ENCODE measurements at regions not wholly inside any gene's neighbourhood (a gene's known extent, or its start where the extent isn't known, plus 50 kb on each side); places are given as distances from the start of the nearest gene placed in this dataset.

- Histone ChIP-seq H3K4me2 (ENCODE audit: insufficient read depth, low read length) (no peak overlapping the region), H3K9me3 (replicated peaks; ENCODE audit: control insufficient read depth, insufficient read depth, low read length) (no peaks in the 10 kb centered on the region), H4K20me1 (replicated peaks; ENCODE audit: control insufficient read depth, extremely low read depth, insufficient read depth, low read length) (no peaks in the 10 kb centered on the region), H3K9ac (replicated peaks; ENCODE audit: extremely low read depth, insufficient read depth, low read length) (no peak overlapping the region), H3K27me3 (ENCODE audit: control insufficient read depth in 2 of 2, insufficient read depth in 2 of 2, low read length in 2 of 2) (peaks cover 0 to 2% of the 10 kb centered on the region in 2 experiments), H3K36me3 (ENCODE audit: control insufficient read depth in 2 of 2, extremely low read depth in 1 of 2, insufficient read depth in 2 of 2, low read length in 2 of 2) (no peaks in the 10 kb centered on the region), H3K4me3 (replicated peaks in 1 of 3; ENCODE audit: insufficient read depth in 1 of 3, low read depth in 1 of 3, low read length in 3 of 3) (no peak overlapping the region), H3K4me1 (ENCODE audit: control insufficient read depth, extremely low read depth, insufficient read depth, low read length) (no peaks in the 10 kb centered on the region), H2AFZ (ENCODE audit: low read depth, low read length) (no peak overlapping the region), H3K9me1 (replicated peaks; ENCODE audit: control insufficient read depth, extremely low read depth, insufficient read depth, low read length) (no peaks in the 10 kb centered on the region), H3K27ac (ENCODE audit: insufficient read depth, low read depth, low read length) (no peak overlapping the region), H3K79me2 (ENCODE audit: control insufficient read depth, insufficient read depth, low read length) (no peaks in the 10 kb centered on the region)
- intact Hi-C loops (cut with micrococcal nuclease) (no loop called here), dilution Hi-C loops (cut with MboI; ENCODE audit: extremely low pct_ligation_motif_present, low sequenced_read_pairs) (no loop called here)
- DNase-seq (ENCODE audit: low read depth, low spot score), result no peak
- no peak for FAIRE-seq
- TF ChIP-seq GATA2 (IDR thresholded peaks at IDR 0.05; ENCODE audit: insufficient read depth, insufficient read length, low read depth, low read length) (no peak), EZH2 (IDR thresholded peaks at IDR 0.05; ENCODE audit: borderline replicate concordance, low read depth, low read length, severe bottlenecking) (no peak), MAX (IDR thresholded peaks at IDR 0.05; ENCODE audit: insufficient read depth, insufficient read length) (no peak), POLR2A (IDR thresholded peaks at IDR 0.05; ENCODE audit: low read depth, low read length) (no peak), JUN (IDR thresholded peaks at IDR 0.05; ENCODE audit: borderline replicate concordance, insufficient read depth, insufficient read length, low read depth) (no peak), POLR2AphosphoS5 (IDR thresholded peaks at IDR 0.05; ENCODE audit: insufficient read depth, low read depth, low read length) (no peak), CTCF (IDR thresholded peaks at IDR 0.05; ENCODE audit: extremely low read depth in 1 of 2, insufficient read depth in 1 of 2, low read depth in 1 of 2, low read length in 2 of 2) (no peak), MYC (IDR thresholded peaks at IDR 0.05; ENCODE audit: low read depth, low read length) (no peak), FOS (IDR thresholded peaks at IDR 0.05; ENCODE audit: borderline replicate concordance, insufficient read depth, low read length) (no peak)
- no TSS peak for BruUV-seq (replicated peaks)
- CTCF ChIA-PET, result no interaction called here
- POLR2A ChIA-PET, result no interaction called here
Measured at GRCh38 chr9:91028166-91028827, 226.7 kb downstream of the SYK start.
